ENCODE measurements at regions not wholly inside any gene's neighbourhood (a gene's known extent, or its start where the extent isn't known, plus 50 kb on each side); places are given as distances from the start of the nearest gene placed in this dataset.

DNA sequence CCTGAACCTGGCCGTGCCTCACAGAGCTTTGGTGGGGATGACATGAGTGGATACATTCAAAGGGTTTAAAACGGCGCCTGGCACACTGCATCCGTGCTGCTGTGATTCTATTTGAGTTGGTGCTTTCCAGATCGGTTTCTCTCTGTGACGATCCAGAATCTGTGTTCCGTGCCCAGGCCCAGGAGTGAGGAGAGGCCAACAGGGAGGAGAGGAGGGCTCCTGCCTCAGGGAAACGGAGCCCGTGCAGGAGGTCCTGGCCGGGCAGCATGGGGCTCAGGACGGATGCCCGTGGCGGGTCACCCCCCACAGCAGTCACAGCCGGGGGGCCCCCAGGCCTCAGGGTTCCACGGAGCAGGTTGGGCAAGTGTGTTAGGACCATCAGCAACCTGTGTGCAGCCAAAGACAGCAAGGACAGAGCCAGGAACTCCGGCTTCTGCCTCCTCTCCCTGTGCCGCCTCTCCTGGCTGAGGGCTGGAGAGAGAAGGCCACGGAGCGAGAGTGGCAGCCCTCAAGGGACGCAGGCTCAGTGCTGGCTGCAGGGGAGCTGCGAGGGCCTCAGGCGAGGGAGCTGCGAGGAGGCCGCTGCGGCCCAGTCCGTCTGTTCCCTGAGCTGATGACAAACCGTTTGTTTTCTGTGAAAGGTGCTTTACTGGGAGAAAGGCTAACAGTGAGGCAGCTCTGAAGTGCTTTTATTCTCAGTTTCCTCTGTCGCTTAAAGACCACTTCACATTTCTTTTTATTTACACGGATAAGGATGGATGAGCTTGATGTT is 99.3 kb downstream of the METRNL start:
- DNase-seq (ENCODE audit: low read depth in 2 of 2): no peak

- DNase-seq (ENCODE audit: low read depth in 2 of 2): no peak
These were observed 100.0 kb downstream of the METRNL start for GRCh38 chr17:83179374-83179773.

DNA sequence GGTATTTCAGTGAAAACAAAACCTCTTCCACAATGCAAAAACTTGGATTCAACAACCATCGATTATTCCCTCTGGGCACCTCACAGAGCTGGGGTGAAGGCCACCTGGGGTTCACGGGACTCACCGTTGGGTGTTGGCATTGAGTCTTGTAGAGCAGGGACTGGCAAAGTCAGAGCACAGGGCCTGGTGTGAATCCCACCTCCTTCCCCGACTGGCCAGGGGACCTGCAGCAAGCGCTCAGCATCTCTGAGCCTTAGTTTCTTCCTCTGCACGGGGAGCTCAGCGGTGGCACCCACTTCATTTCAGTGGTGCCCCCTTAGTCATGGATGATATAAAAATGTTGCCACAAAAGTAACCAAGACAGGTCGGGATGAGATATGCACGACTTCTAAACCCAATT is 100.4 kb downstream of the METRNL start:
- no peak for DNase-seq (ENCODE audit: low read depth in 2 of 2)

DNA sequence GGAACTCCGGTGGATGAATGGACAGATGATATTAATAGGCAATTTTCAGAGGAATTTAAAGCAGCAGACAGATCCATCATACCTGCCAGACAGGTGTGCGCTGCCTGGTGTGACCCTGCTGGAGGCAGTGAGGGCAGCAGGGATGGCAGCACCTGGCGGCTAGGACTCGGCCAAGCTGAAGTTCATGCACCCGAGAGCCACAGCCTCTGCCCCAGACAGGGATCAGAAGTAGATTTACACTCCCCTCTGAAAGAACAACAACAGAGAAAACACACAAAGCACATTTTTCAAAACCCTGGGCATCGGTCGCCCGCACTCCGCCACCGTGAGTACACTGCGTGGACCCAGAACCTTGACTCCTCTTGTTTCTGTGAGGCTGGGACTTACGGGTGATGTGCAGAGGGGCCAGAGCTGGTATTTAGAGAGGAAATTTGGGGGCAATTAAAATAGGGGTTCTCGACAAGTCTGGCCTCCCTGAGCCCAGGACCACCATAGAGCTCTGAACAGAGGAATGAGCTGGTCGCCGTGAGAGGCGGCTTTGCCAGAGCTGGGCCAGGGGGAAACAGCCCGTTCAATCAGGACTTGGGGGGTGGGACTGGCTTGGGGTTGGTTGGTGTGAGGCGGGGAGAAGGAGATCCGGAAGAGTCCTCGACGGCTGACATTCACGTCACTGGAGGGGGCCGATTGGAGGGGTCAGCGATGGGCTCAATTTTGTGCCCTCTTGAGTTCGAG is 101.0 kb downstream of the METRNL start:
- DNase-seq (ENCODE audit: low read depth in 2 of 2): no peak

GRCh38 chr17:83180996-83181481 is 101.6 kb downstream of the METRNL start:
- DNase-seq (ENCODE audit: low read depth in 2 of 2): no peak

GRCh38 chr17:83181991-83182619 is 102.7 kb downstream of the METRNL start:
- DNase-seq (ENCODE audit: low read depth in 2 of 2): no peak

- no peak for DNase-seq (ENCODE audit: low read depth in 2 of 2)
These were observed 103.3 kb downstream of the METRNL start for GRCh38 chr17:83182620-83183101.

DNA sequence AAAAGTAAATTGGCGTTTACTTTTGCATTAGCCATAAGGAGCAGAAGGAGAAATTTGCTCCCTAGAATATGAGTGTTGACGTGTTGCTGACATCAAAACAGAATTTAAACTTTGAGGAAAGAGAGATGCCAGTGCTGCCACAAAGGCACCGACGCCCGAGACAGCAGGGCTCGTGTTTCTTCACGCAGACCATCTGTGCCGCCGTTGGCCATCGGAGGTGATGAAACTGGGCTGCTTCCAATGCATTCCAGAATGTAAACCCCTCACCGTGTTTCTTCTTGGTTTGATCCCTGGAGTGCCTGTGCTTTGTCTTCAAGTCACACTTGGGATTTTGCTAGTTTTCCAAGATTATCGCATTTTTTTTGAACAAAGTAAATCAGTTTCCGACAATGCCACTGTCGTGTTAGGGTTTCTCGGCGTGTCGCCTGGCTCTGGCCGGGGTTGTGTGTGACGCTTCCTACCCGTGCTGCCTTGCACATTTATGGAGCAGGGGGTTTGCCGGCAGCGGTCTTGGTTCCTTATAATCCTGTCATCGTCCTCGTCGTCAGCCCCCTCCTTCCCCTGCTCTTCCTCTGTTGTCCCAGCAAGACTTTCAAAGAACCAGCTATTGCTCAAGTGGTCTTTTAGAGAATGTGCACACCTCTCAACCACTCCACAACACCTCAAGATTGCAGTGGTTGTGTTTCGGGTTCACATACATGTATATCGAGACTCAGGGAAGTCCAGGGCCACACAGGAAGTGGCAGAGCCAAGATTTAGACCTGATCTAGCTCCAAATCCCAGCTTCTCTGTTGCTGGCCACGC is 103.9 kb downstream of the METRNL start:
- no peak for DNase-seq (ENCODE audit: low read depth in 2 of 2)

- no peak for DNase-seq (ENCODE audit: low read depth in 2 of 2)
These were observed 104.6 kb downstream of the METRNL start for GRCh38 chr17:83183951-83184506.

GRCh38 chr17:83185023-83186002 is 105.9 kb downstream of the METRNL start:
- DNase-seq (ENCODE audit: low read depth in 2 of 2): no peak

- no peak for DNase-seq (ENCODE audit: low read depth in 2 of 2)
These were observed 106.8 kb downstream of the METRNL start for GRCh38 chr17:83186226-83186625.

DNA sequence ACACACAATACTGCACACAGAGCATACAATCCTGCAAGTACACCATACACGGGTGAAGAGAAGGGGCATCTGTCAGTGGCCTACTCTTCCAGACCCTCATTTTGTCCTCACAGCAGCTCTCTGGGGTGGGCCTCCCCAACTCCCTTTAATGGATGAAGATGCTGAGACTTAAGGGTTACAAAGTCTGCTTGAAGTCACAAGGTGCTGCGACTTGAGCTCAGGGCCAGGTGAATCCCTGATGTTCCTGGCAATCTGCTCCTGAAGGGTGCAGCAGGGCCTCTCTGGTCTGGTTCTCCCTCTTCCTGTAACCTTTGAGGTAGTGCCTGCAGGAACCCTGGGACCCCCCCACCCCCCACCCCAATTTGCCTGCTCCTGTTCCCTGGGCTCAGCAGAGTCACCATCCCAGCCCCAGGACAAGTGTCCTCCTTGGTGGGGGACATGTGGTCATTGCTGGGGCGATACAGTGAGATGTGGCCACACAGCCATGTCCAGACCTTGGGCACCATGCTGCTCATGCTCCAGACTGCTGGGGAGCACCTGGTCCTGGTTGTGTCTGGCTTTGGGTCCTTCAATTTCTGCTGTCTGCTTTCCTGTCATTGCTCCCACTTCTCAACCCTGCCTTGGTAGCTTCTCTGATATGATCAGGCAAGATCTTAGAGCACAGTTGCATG is 107.5 kb downstream of the METRNL start:
- no peak for DNase-seq (ENCODE audit: low read depth in 2 of 2)

DNA sequence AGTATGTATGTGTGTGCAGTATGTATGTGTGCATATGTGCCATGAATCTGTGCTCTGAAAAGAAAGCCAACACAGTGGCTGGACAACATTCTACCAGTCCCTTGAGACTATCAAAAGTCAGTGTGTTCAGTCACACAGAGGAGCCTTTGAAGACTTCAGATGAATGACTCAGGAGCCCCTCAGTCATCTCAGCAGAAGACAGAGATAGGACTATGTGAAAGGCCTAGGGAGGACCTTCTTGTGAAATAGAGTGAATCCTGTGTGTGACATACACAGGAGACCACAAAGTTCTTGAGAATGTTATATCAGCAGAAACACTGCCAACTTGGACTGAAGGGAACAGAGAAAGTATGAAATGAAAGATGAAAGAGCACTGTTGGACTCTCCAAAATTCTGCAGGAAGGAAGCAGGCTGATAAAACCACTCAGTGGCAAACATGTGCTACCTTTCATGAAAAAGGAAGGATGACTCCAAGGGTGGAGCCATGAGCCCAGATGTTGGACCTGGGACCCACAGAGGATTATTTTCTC is 108.4 kb downstream of the METRNL start:
- DNase-seq (ENCODE audit: low read depth in 2 of 2): no peak

GRCh38 chr17:83189044-83190003 is 109.9 kb downstream of the METRNL start:
- DNase-seq (ENCODE audit: low read depth in 2 of 2): no peak

GRCh38 chr17:83190004-83190385 is 110.6 kb downstream of the METRNL start:
- no peak for DNase-seq (ENCODE audit: low read depth in 2 of 2)

DNA sequence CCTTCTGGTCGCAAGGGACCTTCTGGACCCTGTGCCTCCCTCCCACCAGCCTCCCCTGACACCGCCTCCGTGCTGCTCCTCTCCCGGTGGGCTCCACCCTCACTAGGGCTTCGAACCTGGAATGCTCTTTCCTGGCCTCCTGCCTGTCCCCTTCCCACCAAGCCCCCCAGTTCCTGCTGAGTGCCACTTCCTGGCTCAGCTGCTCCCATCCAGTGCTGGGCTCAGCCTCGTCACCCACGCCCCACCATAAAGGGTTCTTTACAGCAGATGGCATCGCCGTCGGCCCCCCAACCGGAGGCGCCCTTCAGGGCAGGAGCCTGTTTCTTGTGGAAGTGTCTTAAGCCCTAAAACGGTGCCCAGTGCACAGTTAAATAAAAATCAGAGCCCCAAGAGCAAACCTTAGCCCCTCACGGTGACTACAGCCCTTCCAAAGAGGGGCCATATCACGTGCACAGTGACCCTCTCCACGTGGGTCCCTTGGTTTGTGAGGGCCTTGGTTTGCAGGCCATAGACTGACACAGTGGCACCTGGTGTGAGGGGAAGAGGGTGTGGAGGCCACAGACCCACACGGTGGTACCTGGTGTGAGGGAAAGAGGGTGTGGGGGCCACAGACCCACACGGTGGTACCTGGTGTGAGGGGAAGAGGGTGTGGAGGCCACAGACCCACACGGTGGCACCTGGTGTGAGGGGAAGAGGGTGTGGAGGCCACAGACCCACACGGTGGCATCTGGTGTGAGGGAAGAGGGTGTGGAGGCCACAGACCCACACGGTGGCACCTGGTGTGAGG is 111.4 kb downstream of the METRNL start:
- DNase-seq (ENCODE audit: low read depth in 2 of 2): no peak

GRCh38 chr17:83191388-83192160 is 112.2 kb downstream of the METRNL start:
- no peak for DNase-seq (ENCODE audit: low read depth in 2 of 2)
